NOMO-1 (cell line): ENCODE measurements at regions not wholly inside any gene's neighbourhood (a gene's known extent, or its start where the extent isn't known, plus 50 kb on each side); places are given as distances from the start of the nearest gene placed in this dataset.
"Not testable (repeated sequence)": the region's sequence is repeated elsewhere in the genome, so short reads cannot be mapped to it uniquely, and the experiment has no call there.

Source experiments
- DNase-seq, 2 experiments: peaks; one replicate each; lab custom pipeline; 2025; ENCODE audit not compliant: unreplicated experiment in 2 of 2; lab: John Stamatoyannopoulos, UW

- no peak for DNase-seq
Measured at GRCh38 chr1:221868593-221869303, 126.9 kb upstream of the DUSP10 start.

DNA sequence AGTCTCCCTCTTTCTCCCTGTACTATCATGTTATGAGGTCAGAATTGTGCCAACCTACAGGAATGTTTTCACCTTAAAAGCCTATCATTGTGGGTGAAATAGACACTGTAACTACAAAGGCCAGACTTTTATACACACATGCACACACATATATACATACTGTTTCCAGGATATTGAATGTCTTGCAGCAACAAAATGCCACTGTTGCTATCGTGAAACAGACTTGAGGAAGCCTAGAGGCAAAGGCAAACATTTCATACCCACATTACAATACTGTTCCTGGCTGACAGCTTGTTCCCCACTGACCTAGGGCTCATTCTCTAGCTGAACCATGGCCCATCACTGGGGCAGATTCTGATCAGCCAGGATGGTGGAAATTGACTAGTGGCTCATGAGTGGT, 125.1 kb upstream of the DUSP10 start:
- no peak for DNase-seq

GRCh38 chr1:221865808-221866207, 123.9 kb upstream of the DUSP10 start:
- DNase-seq: no peak

DNA sequence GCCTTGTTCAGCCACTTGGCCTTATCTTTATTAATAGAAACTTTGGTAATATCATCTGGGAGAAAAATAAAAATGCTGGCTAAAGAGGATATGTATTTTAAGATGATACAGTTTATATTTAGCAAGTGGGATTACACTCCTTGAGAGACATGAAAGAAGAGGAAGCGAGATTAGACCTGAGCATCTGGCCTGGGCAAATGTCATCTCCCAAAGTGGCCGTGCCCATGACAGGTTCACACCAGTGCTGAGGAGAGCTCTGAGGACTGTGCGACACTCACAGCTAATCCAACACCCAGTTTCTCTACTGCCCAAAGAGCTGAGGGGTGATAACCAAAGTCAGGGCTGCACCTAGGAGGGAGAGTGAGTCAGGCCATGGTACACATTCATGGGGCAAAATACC, 121.7 kb upstream of the DUSP10 start:
- peak in 1 of 2 experiments; percentile 64 for DNase-seq

DNA sequence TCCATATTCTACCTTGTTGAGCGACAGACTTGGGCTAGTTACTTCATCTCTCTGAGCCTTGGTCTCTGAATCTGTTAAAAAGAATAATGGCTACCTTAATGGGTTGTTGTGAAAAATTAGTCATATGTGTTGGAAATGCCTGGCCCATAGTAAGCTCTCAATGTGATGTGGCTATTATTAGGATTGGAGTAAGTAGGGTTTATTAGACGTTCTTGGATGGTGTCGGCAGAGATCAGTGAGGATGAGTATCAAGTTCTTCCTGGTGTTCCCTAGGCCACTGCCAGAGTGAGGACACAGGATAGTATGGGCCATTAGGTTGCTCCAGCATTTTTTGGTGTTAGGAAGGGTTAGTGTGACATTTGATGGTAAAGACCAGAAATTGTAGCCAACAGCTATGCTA, 121.1 kb upstream of the DUSP10 start:
- no peak for DNase-seq

- DNase-seq: no peak
Measured at GRCh38 chr1:221858818-221859611, 117.1 kb upstream of the DUSP10 start.

DNA sequence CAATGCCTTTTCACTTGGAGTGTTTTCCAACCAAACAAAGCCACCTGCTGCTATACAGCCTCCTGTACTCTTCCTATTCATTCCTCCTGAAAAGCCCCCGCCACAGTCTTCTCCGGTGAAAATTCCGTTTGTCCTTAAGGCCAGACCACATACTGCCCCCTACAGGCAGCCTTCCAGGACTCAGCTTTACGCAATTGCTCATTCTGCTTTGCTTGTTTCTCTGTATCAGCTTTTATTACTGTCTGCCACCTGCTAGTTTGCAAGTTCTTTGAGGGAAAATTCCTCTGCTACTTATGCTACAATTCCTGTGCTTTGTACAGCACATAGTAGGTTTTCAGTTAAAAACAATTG, 115.2 kb upstream of the DUSP10 start:
- not testable (repeated sequence) for DNase-seq

DNA sequence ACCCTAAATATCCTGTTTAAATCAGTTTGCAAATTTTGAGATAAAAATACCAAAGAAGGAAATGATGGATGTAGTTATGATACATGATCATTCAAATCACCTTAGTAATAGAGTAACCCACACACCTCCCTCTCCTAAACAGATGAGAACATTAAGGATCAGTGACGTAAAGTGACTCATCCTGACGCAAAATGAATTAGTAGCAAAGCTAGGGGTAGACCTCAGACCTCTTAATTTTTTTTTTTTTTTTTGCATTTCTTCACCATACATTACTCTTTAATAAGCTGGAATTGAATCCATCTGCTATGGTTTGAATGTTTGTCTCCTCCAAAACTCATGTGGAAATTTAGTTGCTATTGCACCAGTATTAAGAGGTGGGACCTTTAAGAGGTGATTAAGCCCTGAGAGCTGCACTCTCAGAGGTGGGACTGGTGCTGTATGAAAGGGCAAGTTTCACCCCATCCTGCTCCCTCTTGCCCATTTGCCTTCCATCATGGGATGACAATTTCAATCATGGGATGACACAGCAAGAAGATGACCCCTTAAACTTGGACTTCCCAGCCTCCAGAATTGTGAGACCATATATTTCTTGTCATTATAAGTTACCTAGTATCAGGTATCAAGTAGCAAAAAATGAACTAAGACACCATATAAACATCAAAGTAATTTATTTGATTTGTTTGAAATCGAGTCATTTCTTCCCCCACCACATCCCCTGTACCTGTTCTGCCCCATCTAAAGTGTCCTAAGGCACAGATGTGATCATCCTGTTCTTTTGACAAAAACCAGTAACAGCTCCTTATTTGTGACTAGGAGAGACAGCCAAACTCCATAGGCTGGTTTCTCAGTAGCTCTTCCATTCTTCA, 114.6 kb upstream of the DUSP10 start:
- DNase-seq: no peak

GRCh38 chr1:221855156-221855555, 113.3 kb upstream of the DUSP10 start:
- DNase-seq: no peak

DNA sequence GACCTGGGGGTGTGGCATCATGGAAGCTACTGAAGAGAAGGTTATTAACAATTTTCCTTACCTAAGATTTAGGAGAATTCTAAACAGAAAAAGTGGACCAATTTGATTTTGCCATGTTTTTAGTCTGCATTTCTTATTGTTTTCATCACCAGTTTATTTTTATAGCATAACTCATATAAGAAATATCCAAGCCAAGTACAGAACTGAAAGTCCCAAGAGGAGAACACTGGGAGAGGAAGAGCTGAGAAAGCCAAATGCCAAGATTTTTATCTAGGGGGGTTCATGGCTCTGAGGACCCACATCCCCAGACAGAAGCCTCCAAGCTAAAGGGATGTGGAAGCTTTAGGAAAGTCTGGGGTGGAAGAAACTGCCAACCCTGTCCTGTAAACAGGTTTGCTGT, 109.4 kb upstream of the DUSP10 start:
- DNase-seq: no peak

- no peak for DNase-seq
Measured at GRCh38 chr1:221850470-221851187, 108.7 kb upstream of the DUSP10 start.

DNA sequence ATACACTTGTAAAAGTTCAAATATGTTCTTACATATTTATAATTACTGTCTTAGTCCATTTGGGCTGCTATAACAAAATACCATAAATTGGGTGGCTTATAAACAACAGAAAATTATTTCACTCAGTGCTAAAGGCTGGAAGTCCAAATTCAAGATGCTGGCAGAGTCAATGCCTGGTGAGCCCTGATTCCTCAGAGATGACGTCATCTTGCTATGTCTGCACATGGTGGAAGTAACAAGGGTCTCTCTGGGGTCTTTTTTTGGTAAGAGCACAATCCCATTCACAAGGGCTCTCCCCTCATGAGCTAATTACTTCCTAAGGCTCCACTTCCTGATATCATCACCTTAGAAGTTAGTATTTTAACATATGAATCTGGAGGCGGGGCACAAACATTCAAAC, 108.0 kb upstream of the DUSP10 start:
- no peak for DNase-seq

- DNase-seq: no peak
Measured at GRCh38 chr1:221849110-221849509, 107.2 kb upstream of the DUSP10 start.

- no peak for DNase-seq
Measured at GRCh38 chr1:221847676-221848075, 105.8 kb upstream of the DUSP10 start.

DNA sequence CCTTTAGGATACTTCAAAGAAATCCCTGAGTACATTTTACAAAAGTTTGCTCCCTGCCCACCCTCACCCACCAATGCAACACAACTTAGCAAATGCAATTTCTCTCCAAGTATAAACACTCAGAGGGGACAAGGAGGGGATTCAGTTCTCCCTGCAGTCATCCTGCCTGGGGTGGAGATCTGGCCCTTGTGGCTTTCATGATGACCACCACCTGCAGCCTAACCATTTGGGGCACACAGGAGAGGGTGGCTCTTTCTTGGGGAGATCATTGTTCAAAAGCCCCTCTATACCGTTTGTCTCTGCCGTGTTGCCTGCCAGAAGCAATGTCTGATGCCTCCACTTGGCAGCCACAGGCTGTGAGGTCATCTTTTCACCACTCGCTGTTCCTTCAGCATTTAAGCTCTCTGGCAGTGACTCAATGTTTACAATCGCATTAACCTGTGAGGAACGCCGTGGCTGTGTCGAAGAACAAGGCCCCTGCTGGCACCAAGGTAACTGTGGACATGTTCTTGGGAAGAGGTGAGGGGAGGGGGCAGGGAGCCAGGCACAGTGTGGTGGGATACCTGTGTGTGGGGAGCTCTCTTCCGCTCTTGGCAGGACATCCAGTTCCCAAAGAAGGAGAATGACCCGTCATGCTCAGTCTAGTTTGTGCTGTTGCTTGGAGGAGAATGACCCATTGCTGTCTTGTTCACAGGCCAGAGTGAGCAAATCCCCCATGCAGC, 103.9 kb upstream of the DUSP10 start:
- DNase-seq: no peak

DNA sequence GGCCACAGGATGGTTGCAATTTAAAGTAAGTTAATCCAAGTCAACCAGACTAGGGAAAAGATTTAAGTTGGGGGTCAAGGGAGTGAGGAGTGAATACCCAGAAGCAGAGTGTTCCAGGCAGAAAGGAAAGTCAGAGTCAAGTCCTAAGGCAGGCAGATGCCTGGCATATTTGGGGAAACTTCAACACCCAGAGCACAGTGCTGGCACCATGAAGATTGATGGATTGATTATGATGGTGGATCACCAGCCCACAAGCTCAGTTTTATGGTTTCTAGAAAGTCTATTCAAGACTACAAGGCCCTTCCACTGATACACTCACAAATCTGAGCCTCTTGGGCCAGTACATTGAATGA, 100.1 kb upstream of the DUSP10 start:
- no peak for DNase-seq

DNA sequence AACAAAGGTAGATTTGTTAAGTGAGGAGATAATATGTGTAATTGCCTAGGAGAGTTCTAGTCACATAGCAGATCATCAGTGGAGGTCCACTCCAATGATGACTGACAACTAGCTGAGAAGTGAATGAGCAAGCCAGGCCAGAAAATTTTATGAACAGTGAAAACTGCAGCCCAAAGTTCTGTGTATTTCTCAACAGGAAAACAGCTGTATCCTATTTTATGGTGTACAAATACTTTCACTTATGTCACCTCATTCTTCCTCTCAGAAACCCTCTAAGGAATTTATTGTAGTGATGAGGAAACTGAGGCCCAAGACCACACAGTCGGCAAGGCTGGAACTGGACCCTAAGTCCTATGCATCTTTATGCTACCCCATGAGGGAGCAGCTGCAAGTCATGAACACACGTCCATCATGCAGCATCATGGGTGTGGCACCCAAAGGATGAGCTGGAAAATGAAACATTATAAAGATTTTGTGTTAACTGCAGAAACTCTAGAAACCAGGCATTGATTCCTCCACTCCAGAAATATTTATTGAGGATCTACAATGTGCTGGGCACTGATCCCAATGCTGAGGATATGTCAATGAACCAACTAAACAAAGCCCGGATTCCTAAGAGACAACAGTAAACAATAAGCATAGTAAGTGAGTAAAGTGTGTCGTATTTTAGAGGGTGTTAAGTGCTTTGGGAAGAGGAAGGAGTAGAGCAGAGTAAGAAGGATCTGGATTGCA, 99.5 kb upstream of the DUSP10 start:
- peak; percentile 78 to 91 for DNase-seq

DNA sequence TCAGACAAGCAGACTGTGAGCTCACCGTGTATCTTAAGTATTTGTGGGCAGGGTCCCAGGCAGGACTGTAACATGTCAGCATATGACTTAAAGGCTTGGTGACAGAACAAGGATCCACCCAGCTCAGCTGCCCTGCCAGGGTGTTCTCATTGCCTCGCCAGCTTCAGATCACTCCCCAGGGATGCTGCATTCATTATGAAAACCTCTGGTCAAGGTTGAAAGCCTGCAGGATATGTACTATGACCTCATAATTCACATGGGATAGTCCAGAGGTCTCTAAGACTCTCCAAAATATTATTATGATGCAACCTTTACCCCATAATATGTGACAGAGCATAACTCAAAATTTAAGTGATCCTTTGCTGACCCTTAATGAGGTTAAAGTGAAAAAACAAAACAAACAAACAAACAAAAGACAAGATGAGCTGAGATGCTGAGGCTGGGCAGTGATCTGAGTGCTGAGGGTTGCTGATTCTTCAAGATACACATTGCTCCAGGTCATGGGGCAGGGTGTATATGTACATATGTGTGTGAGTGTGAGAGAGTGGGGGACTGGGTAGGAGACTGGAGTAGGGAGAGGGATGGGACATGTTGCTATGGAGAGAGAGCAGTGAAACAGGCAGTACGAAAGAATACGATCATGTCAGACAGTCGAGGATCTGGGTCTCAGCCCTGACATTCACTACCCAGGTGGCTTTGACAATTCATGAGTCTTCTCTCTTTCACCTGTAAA, 98.8 kb upstream of the DUSP10 start:
- no peak for DNase-seq
